ENCODE measurements at regions not wholly inside any gene's neighbourhood (a gene's known extent, or its start where the extent isn't known, plus 50 kb on each side); places are given as distances from the start of the nearest gene placed in this dataset.

DNA sequence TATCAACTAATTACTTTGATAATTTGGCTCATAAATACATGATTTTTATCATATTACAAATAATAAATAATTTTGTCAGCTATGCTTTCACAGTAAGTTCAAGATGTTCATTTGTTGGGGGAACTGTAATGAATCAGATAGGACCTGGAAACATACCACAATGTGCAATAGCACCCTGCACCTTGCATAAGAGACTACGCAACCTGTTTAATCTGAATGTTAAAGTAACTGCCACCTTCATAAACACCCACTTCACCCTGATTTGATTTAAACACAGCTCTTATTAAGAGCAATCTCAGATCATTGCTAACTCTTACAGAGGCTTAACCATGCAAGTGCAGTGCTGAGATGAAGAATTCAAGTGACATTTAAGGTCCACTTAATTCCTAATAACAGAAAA, 69.1 kb upstream of the GABRA1 start:
- H3K18ac ChIP-seq (ENCODE audit: low read length) = no peak overlapping the region
- no CpG with 5 or more reads among the region's 1 CpG for WGBS (ENCODE audit: extremely low coverage, insufficient coverage, insufficient read length)
- no peaks in the 10 kb centered on the region for H3K4me1 ChIP-seq (ENCODE audit: control insufficient read depth in 1 of 2, insufficient read depth in 2 of 2, low read length in 2 of 2)
- H3K9ac ChIP-seq (ENCODE audit: low read length) = no peak overlapping the region
- H3K27me3 ChIP-seq (ENCODE audit: insufficient read depth, low read length) = no peaks in the 10 kb centered on the region
- H3K23ac ChIP-seq (ENCODE audit: low read length) = no peak overlapping the region
- H2BK12ac ChIP-seq (ENCODE audit: low read length) = no peak overlapping the region
- no peaks in the 10 kb centered on the region for H3K79me2 ChIP-seq (ENCODE audit: control insufficient read depth, insufficient read depth, low read length, poor library complexity)
- no peaks in the 10 kb centered on the region for H3K79me1 ChIP-seq (ENCODE audit: low read length)
- H4K12ac ChIP-seq (ENCODE audit: low read depth, low read length) = no peak overlapping the region
- no peak overlapping the region for H2AFZ ChIP-seq (ENCODE audit: insufficient read depth, low read length, poor library complexity)
- DNase-seq = no peak
- H3K27ac ChIP-seq (ENCODE audit: low read depth, low read length) = no peak overlapping the region
- H3K9me3 ChIP-seq (ENCODE audit: insufficient read depth, low read depth, low read length) = no peaks in the 10 kb centered on the region
- no peak overlapping the region for H3K4me3 ChIP-seq (ENCODE audit: low read depth, low read length)
- H3K14ac ChIP-seq (ENCODE audit: low read length) = no peak overlapping the region
- no peak overlapping the region for H3K4ac ChIP-seq (ENCODE audit: low read depth, low read length)
- H4K8ac ChIP-seq (ENCODE audit: low read depth, low read length) = no peak overlapping the region
- H3K4me2 ChIP-seq (ENCODE audit: low read length) = no peak overlapping the region
- H3K36me3 ChIP-seq (ENCODE audit: control insufficient read depth in 1 of 2, insufficient read depth in 2 of 2, low read length in 2 of 2) = no peaks in the 10 kb centered on the region
- H4K91ac ChIP-seq (ENCODE audit: low read depth, low read length) = no peak overlapping the region
- no peak overlapping the region for H2BK120ac ChIP-seq (ENCODE audit: insufficient read depth, low read length, poor library complexity)
- H2BK5ac ChIP-seq (ENCODE audit: low read depth, low read length, poor library complexity) = no peak overlapping the region
- no peak overlapping the region for H2AK5ac ChIP-seq (ENCODE audit: low read length)

DNA sequence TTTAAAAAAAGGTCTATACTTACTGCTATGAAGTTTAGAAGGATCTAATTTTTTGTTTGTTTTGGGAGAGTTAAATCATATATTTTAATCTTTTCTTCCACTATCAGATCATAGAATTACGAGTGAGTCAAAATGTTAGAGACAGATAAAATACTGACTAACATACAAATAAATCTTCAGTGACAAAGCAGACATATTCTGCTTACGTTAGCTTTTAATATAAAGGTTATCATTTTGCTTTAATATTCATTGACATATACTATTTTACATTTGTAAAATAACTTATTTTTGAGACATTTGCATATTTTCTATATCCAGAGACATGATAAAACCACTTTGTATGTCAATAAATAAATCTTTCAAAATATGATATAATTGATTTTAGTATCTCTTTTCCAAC, 64.6 kb upstream of the GABRA1 start:
- Histone ChIP-seq H3K36me3 (ENCODE audit: control insufficient read depth in 1 of 2, insufficient read depth in 2 of 2, low read length in 2 of 2) (no peaks in the 10 kb centered on the region), H2BK12ac (ENCODE audit: low read length) (no peak overlapping the region), H3K4ac (ENCODE audit: low read depth, low read length) (no peak overlapping the region), H4K8ac (ENCODE audit: low read depth, low read length) (no peak overlapping the region), H3K27ac (ENCODE audit: low read depth, low read length) (no peak overlapping the region), H3K4me1 (ENCODE audit: control insufficient read depth in 1 of 2, insufficient read depth in 2 of 2, low read length in 2 of 2) (no peaks in the 10 kb centered on the region), H4K91ac (ENCODE audit: low read depth, low read length) (no peak overlapping the region), H2BK5ac (ENCODE audit: low read depth, low read length, poor library complexity) (no peak overlapping the region), H3K4me2 (ENCODE audit: low read length) (no peak overlapping the region), H2AFZ (ENCODE audit: insufficient read depth, low read length, poor library complexity) (no peak overlapping the region), H3K14ac (ENCODE audit: low read length) (no peak overlapping the region), H3K27me3 (ENCODE audit: insufficient read depth, low read length) (no peaks in the 10 kb centered on the region), H3K9me3 (ENCODE audit: insufficient read depth, low read depth, low read length) (no peaks in the 10 kb centered on the region), H4K12ac (ENCODE audit: low read depth, low read length) (no peak overlapping the region), H3K9ac (ENCODE audit: low read length) (no peak overlapping the region), H3K79me2 (ENCODE audit: control insufficient read depth, insufficient read depth, low read length, poor library complexity) (no peaks in the 10 kb centered on the region), H2AK5ac (ENCODE audit: low read length) (no peak overlapping the region), H2BK120ac (ENCODE audit: insufficient read depth, low read length, poor library complexity) (no peak overlapping the region), H3K23ac (ENCODE audit: low read length) (no peak overlapping the region), H3K18ac (ENCODE audit: low read length) (no peak overlapping the region), H3K79me1 (ENCODE audit: low read length) (no peaks in the 10 kb centered on the region), H3K4me3 (ENCODE audit: low read depth, low read length) (no peak overlapping the region)
- no peak for DNase-seq
- WGBS (ENCODE audit: extremely low coverage, insufficient coverage, insufficient read length) = no CpG with 5 or more reads among the region's 2 CpGs

DNA sequence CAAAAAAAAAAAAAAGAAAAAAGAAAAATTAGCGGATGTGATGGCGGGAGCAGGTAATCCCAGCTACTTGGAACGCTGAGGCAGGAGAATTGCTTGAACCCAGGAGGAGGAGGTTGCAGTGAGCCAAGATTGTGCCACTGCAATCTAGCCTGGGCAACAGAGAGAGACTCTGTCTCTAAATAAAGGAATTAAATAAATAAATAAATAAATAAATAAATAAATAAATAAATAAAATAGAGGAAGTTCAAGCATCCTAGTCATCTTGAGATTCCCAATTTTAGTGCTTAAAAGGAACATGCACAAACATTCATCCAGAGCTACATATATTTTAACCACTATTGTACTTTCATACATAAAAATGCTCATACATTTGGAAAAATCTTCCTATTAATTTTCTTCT, 61.2 kb upstream of the GABRA1 start:
- no peak overlapping the region for H3K23ac ChIP-seq (ENCODE audit: low read length)
- no CpG with 5 or more reads among the region's 3 CpGs for WGBS (ENCODE audit: extremely low coverage, insufficient coverage, insufficient read length)
- H2BK120ac ChIP-seq (ENCODE audit: insufficient read depth, low read length, poor library complexity) = no peak overlapping the region
- H3K79me1 ChIP-seq (ENCODE audit: low read length) = no peaks in the 10 kb centered on the region
- no peak overlapping the region for H2BK12ac ChIP-seq (ENCODE audit: low read length)
- no peaks in the 10 kb centered on the region for H3K36me3 ChIP-seq (ENCODE audit: control insufficient read depth in 1 of 2, insufficient read depth in 2 of 2, low read length in 2 of 2)
- H3K14ac ChIP-seq (ENCODE audit: low read length) = no peak overlapping the region
- H4K12ac ChIP-seq (ENCODE audit: low read depth, low read length) = no peak overlapping the region
- H2BK5ac ChIP-seq (ENCODE audit: low read depth, low read length, poor library complexity) = no peak overlapping the region
- no peaks in the 10 kb centered on the region for H3K79me2 ChIP-seq (ENCODE audit: control insufficient read depth, insufficient read depth, low read length, poor library complexity)
- H3K27ac ChIP-seq (ENCODE audit: low read depth, low read length) = no peak overlapping the region
- no peak for DNase-seq
- no peak overlapping the region for H2AFZ ChIP-seq (ENCODE audit: insufficient read depth, low read length, poor library complexity)
- H3K9ac ChIP-seq (ENCODE audit: low read length) = no peak overlapping the region
- no peak overlapping the region for H2AK5ac ChIP-seq (ENCODE audit: low read length)
- no peaks in the 10 kb centered on the region for H3K9me3 ChIP-seq (ENCODE audit: insufficient read depth, low read depth, low read length)
- no peak overlapping the region for H4K8ac ChIP-seq (ENCODE audit: low read depth, low read length)
- H3K4ac ChIP-seq (ENCODE audit: low read depth, low read length) = no peak overlapping the region
- no peak overlapping the region for H3K18ac ChIP-seq (ENCODE audit: low read length)
- H3K27me3 ChIP-seq (ENCODE audit: insufficient read depth, low read length) = no peaks in the 10 kb centered on the region
- no peaks in the 10 kb centered on the region for H3K4me1 ChIP-seq (ENCODE audit: control insufficient read depth in 1 of 2, insufficient read depth in 2 of 2, low read length in 2 of 2)
- H3K4me2 ChIP-seq (ENCODE audit: low read length) = no peak overlapping the region
- H3K4me3 ChIP-seq (ENCODE audit: low read depth, low read length) = no peak overlapping the region
- H4K91ac ChIP-seq (ENCODE audit: low read depth, low read length) = no peak overlapping the region

DNA sequence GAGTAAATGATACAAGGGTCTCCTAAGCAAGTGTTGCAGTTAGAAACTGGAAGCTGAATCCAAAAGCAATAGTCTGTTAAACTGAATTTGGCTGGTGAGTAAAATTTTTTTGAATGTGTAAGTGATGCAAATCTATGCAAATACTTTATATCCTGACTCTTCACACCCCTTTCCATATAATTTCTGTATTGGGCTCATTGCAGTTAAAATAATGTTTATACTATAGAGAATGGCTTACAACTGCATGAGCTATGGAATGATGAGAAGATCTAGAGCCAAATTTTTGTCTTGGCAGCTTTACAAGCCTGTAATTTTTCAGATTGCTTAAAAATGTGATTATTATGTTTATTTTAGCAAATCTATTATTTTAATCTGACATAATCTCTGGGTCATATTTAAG, 57.0 kb upstream of the GABRA1 start:
- no peak overlapping the region for H2AFZ ChIP-seq (ENCODE audit: insufficient read depth, low read length, poor library complexity)

More for the DNA sequence above, 57.0 kb upstream of the GABRA1 start:
- H3K23ac ChIP-seq (ENCODE audit: low read length) = no peak overlapping the region
- no peak overlapping the region for H4K12ac ChIP-seq (ENCODE audit: low read depth, low read length)
- no peak overlapping the region for H2BK12ac ChIP-seq (ENCODE audit: low read length)
- H3K14ac ChIP-seq (ENCODE audit: low read length) = no peak overlapping the region
- H3K36me3 ChIP-seq (ENCODE audit: control insufficient read depth in 1 of 2, insufficient read depth in 2 of 2, low read length in 2 of 2) = no peaks in the 10 kb centered on the region
- no peak overlapping the region for H2BK120ac ChIP-seq (ENCODE audit: insufficient read depth, low read length, poor library complexity)
- no peak overlapping the region for H2BK5ac ChIP-seq (ENCODE audit: low read depth, low read length, poor library complexity)
- no peaks in the 10 kb centered on the region for H3K79me1 ChIP-seq (ENCODE audit: low read length)
- no peaks in the 10 kb centered on the region for H3K79me2 ChIP-seq (ENCODE audit: control insufficient read depth, insufficient read depth, low read length, poor library complexity)
- no peak overlapping the region for H3K4me3 ChIP-seq (ENCODE audit: low read depth, low read length)
- H4K91ac ChIP-seq (ENCODE audit: low read depth, low read length) = no peak overlapping the region
- H3K4ac ChIP-seq (ENCODE audit: low read depth, low read length) = no peak overlapping the region
- no peaks in the 10 kb centered on the region for H3K27me3 ChIP-seq (ENCODE audit: insufficient read depth, low read length)
- H3K9ac ChIP-seq (ENCODE audit: low read length) = no peak overlapping the region
- H4K8ac ChIP-seq (ENCODE audit: low read depth, low read length) = no peak overlapping the region
- no peak overlapping the region for H3K27ac ChIP-seq (ENCODE audit: low read depth, low read length)
- no peaks in the 10 kb centered on the region for H3K4me1 ChIP-seq (ENCODE audit: control insufficient read depth in 1 of 2, insufficient read depth in 2 of 2, low read length in 2 of 2)
- H3K18ac ChIP-seq (ENCODE audit: low read length) = no peak overlapping the region
- no peak overlapping the region for H3K4me2 ChIP-seq (ENCODE audit: low read length)
- no peak for DNase-seq
- no peak overlapping the region for H2AK5ac ChIP-seq (ENCODE audit: low read length)
- H3K9me3 ChIP-seq (ENCODE audit: insufficient read depth, low read depth, low read length) = no peaks in the 10 kb centered on the region

All from trophoblast cell (in vitro differentiated cells and primary cell).